ENCODE measurements at regions not wholly inside any gene's neighbourhood (a gene's known extent, or its start where the extent isn't known, plus 50 kb on each side); places are given as distances from the start of the nearest gene placed in this dataset.

- no peak overlapping the region for H3K4me3 ChIP-seq (ENCODE audit: low read depth, low read length)
- TF ChIP-seq CTCF (IDR thresholded peaks at IDR 0.05; ENCODE audit: low read depth, low read length), result no peak
These were observed 94.0 kb downstream of the TMX1 start for GRCh38 chr14:51333901-51334521.

GRCh38 chr14:51334566-51334965 is 94.5 kb downstream of the TMX1 start:
- no peak overlapping the region for H3K4me3 ChIP-seq (ENCODE audit: low read depth, low read length)
- TF ChIP-seq CTCF (IDR thresholded peaks at IDR 0.05; ENCODE audit: low read depth, low read length), result no peak

GRCh38 chr14:51335531-51335930 is 95.5 kb downstream of the TMX1 start:
- H3K4me3 ChIP-seq (ENCODE audit: low read depth, low read length), result no peak overlapping the region
- no peak for TF ChIP-seq CTCF (IDR thresholded peaks at IDR 0.05; ENCODE audit: low read depth, low read length)

GRCh38 chr14:51335961-51336723 is 96.1 kb downstream of the TMX1 start:
- H3K4me3 ChIP-seq (ENCODE audit: low read depth, low read length), result no peak overlapping the region
- TF ChIP-seq CTCF (IDR thresholded peaks at IDR 0.05; ENCODE audit: low read depth, low read length), result no peak

GRCh38 chr14:51336734-51337133 is 96.7 kb downstream of the TMX1 start:
- no peak overlapping the region for H3K4me3 ChIP-seq (ENCODE audit: low read depth, low read length)
- TF ChIP-seq CTCF (IDR thresholded peaks at IDR 0.05; ENCODE audit: low read depth, low read length), result no peak

- H3K4me3 ChIP-seq (ENCODE audit: low read depth, low read length), result no peak overlapping the region
- no peak for TF ChIP-seq CTCF (IDR thresholded peaks at IDR 0.05; ENCODE audit: low read depth, low read length)
These were observed 97.5 kb downstream of the TMX1 start for GRCh38 chr14:51337520-51337919.

GRCh38 chr14:51341338-51341737 is 101.3 kb downstream of the TMX1 start:
- TF ChIP-seq CTCF (IDR thresholded peaks at IDR 0.05; ENCODE audit: low read depth, low read length), result no peak
- no peak overlapping the region for H3K4me3 ChIP-seq (ENCODE audit: low read depth, low read length)
